Stimulated activated CD4-positive, alpha-beta T cell treated with anti-CD3 and anti-CD28 coated beads, Interleukin-4, amount 100 ng/mL, for 24 hours (primary cell): ENCODE measurements at regions not wholly inside any gene's neighbourhood (a gene's known extent, or its start where the extent isn't known, plus 50 kb on each side); places are given as distances from the start of the nearest gene placed in this dataset.
"Not testable (repeated sequence)": the region's sequence is repeated elsewhere in the genome, so short reads cannot be mapped to it uniquely, and the experiment has no call there.

Experiments
- DNase-seq: peaks from one replicate; pipeline ENCODE4 v3.0.0-alpha.2; 2020

DNA sequence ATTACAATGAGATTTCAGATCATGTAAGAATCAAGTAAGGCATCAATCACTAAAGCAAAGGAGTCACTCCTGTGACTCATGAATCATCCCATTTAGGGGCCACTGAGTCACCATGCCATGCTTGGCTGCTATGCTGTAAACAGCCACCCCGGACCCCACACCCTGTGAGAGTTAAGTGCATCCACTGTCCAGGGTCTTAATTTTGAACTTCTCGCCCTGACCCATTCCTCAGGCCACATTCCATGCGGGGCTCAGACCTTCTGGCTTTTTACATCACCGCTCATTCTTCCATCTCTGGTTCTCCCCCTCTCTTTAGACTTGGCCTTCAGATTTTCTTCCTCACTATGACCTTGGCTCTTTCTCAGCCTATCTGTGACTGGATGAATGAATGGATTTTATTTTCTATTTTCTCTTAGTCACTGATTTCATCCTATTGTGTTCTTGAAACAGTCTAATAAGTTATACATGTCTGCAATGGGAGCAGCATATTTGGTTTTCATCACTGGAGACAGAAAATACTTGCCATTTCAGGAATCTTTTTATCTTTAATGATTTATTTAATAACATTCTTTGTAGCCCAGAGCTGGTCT is 239.6 kb downstream of the SKIDA1 start:
- DNase-seq, result no peak

DNA sequence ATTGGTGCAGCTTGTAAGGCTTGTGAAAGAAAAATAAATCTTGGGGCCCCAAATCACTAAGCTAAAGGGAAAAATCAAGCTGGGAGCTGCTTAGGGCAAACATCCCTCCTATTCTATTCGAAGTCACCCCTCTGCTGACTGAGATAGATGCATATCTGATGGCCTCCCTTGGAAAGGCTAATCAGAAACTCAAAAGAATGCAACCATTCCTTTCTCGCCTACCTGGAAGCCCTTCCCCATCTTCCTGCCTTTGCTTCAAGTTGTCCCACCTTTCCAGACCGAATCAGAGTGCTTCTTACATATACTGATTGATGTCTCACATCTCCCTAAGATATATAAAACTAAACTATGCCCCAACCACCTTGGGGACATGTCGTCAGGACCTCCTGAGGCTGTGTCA is 240.3 kb downstream of the SKIDA1 start:
- no peak for DNase-seq

DNA sequence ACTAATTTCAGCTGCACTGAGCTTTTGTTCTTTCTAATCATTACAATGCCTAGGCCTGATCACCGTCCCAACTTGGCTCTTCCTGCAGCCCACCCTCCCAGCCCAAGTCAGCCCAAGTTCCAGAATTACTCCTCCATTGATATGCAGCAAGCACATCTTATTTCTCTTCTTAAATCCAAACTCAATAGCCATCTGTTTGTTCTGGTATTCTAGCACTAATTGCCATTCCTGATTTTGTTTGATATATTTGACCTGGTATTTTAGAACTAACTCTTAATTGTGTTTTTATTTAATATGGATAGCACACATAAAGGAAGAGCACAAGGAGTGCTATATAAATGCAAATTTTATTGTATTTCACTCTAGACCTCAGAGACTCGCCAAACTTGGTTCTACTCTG is 241.2 kb downstream of the SKIDA1 start:
- DNase-seq, result no peak

DNA sequence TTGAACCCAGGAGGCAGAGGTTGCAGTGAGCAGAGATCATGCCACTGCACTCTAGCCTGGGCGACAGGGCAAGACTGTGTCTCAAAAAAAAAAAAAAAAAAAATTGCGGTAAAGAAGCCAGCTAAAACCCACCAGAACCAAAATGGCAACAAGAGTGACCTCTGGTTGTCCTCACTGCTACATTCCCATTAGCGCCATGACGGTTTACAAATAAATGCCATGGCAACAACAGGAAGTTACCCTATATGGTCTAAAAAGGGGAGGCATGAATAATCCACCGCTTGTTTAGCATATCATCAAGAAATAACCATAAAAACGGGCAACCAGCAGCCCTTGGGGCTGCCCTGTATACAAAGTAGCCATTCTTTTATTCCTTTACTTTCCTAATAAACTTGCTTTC is 242.4 kb downstream of the SKIDA1 start:
- not testable (repeated sequence) for DNase-seq

DNA sequence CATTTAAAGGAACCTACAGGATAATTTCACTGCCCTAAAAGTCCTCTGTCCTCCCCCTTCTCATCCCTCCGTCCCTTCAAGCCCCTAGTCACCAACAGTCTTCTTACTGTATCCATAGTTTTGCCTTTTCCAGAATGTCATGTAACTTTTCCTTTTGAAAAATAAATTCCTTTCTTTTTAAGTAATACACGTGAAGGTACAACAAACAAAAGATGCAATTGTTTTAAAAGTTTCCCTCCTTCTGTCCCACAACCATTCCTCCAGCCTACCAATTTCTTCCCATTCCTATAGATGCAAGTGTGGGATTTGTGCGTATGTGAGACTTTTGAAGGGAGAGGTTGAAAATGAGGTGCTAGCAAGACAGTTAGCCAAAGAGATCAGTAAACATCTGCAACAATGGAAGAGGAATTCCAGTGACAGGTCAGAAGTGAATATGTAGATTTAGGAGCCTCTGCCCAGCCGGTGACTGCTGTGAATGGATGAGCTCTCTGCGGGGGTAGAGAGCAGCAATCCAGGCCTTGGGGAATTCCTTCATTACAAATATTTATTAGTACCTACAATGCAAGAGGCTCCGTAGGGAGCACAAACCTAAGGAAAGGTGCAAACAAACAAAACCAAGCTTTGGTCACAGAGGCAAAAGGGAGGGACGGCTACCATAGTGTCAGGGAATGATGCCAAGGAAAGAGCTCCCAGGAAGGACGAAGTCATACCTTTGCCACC is 243.6 kb downstream of the SKIDA1 start:
- no peak for DNase-seq

DNA sequence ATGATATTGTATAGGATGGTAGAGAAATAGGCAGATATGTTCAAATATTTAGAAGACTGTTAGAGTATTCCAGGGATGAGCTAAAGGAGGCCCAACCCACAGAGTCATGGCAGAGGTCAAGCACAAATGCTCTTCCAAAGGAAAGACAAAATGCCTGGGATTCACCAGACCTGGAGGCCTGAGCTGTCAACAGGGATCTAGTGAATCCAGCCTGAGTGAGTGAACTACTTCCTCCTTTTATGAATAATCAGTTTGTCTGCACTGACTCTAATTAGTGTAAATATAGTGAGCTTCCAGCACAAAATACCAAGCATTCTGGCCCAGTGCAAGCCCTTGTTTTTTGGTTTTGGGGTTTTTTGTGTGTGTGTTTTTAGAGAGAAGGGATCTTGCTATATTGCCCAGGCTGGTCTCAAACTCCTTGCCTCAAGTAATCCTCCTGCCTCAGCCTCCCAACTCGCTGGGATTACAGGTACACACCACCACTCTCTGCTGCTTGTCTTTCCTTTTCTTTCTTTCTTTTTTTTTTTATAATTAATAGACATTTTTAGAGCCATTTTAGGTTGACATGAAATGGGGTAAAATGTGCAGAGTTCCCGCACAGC is 244.4 kb downstream of the SKIDA1 start:
- DNase-seq, result no peak

DNA sequence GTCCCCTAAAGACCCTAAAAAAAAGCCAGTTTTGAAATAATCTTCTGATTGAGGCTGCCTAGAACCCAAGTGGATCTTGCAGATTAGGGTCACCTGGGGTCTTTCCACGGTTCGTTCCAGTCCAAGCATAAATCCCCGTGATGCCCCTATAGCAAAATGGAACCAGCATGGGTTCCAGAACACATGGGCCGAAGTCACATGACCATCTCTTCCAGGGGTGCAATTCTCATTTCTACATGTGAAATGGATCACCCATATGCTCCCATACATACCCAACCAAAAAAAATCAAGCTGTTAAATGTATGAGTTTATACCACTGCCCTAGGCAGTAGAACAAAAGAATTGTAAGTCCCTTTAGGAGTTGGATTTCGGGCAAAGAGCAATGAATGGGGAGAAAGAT is 245.4 kb downstream of the SKIDA1 start:
- DNase-seq, result no peak

DNA sequence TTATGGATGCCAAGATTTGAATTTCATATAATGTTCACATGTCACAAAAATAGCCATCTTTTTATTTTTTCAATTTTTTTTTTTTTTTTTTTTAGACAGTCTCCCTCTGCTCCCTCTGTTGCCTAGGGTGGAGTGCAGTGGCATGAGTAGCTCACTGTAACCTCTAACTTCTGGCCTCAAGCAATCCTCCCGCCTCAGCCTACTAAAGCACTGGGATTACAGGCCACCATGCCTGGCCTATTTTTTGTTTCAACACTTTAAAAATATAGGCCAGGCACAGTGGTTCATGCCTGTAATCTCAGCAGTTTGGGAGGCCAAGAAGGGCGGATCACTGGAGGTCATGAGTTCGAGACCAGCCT is 246.3 kb downstream of the SKIDA1 start:
- DNase-seq, result no peak

DNA sequence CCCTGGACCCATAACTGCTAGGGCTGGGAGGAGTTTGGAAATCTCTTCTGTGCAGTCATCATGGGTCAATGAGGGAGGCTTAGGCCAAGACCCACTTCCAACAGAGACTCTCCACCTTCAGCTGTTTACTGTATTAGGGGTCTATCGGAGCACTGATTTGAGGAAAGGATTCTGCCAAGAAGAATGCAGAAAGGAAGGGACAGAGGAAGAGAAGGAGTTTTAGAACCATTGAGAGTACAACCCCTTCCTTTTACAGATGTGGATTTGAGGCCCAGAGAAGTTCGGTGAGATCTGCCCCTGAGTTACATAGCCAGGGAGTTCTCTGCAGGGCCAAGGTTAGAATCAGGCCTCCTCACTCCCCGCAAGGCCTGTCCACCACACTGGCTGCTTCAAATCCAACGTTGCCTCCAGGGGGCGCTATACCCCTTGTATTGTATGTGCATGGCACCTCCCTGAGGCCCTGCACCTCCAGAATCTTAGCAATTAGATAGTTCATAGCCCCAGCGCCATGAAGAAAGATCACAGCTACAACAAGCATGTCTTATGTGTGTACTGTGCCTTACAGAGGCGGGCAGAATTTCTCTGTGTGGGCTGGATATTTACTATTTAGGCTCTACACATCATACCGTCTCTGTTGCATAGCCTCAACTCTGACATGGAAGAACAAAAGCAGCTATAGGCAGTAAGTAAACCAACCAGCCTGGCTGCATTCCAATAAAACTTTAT is 246.8 kb downstream of the SKIDA1 start:
- DNase-seq, result peak; percentile 77

DNA sequence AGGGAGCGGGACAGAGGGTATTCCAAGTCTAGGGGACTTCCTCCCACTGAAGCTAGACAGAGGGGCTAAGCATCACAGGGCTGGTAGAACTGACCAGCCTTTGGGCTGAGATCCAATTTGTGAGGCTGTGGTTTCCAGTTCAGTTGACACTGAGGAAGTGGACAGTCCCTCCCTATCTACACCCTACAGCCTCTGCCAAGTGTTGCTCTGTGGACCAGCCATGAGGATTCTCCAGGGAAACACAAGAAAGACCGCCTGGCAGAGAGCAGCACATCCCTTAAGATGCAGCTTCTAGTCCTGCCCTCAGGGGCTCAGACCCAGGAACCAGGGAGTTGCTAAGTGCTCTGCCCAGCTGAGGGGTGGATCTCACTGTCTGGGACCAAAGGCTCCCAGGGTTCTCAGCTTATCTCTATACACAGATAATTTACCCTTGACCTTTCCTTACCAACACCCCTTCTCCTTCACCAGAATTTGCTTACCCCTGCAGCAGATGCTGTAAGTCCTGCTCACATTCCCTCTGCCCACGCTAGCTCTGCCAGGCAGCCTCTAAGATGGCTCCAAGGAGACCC is 252.0 kb downstream of the SKIDA1 start:
- DNase-seq, result no peak

DNA sequence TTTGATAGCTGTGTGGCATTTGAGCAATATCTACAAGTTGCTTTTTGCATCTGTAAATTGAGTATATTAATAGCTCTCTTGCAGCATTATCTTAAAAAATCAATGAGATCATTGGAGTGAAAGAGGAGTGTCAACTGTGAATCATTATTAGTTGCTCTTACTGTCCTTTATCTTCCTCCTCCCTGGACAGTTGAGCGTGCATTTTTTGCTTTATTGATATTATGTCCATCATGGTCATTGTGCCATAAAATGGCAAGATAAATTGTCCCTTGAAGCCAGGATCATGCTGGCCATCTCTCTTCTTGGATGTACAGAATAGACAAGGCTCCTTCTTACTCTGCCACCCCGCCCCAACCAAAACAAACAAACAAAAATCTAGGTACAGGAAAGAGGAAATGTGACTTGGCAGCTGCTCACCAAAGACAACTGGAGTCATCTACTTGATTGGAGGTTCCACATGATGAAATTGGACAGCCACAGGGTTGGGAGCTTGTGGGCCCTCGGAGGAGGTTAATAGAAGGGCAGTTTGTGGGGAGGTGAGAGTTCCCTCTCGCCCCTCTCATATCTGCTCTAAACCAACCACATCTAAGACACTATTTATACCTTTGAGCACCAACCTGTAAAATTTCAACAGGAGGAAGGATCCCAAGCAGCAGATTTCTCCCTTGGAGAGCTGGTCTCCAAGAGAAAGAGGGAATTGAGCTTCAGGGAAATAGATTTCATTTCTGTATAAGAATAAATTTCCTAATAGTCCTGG is 252.7 kb downstream of the SKIDA1 start:
- DNase-seq, result no peak

DNA sequence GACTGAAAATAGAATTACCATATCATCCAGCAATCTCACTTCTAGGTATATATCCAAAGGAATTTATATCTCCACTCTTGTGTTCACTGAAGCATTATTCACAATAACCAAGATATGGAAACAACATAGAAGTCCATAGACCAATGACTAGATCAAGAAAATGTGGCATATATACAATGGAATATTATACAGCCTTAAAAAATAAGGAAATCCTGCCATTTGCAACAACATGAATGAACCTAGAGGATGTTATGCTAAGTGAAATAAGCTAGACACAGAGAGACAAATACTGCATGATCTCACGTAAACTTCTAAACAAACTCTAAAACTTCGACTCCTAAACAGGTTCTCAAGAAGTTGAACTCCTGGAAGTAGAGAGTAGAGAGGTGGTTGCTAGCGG is 254.5 kb downstream of the SKIDA1 start:
- no peak for DNase-seq

DNA sequence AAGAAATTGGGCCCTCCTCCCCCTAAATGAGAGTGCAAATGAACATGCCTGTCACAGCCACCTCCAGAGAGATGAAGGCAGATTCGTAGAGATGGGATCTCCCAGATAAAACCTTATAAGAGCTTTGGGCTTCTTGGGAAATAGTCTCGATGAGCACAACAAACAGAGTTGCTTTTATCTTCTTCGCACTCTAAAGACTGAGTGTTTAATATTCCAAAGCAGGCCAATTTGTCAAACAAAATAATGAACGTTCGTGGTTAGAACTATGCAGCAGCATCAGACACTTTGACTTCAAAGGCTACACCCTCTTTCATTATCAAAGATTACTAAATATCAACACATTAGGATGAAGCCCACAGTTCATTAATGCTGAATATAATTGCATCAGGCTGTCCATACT is 256.2 kb downstream of the SKIDA1 start:
- no peak for DNase-seq

DNA sequence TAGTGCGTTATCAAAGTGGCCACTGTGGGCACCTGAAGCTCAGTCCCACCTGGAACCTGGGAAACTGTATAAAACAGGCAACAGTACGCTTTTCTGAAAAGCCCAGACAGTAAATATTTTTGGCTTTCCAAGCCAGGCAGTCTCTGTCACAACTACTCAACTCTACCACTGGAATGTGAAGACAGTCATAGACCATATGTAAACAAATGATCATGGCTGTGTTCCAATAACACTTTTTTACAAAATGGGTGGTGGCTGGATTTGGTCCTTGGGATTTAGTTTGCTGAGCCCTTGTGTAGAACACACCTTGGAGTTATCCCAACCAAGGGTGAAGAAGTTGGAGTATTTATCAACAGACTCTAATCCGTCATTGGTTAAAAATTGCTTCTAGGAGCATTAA is 259.9 kb downstream of the SKIDA1 start:
- DNase-seq, result no peak

DNA sequence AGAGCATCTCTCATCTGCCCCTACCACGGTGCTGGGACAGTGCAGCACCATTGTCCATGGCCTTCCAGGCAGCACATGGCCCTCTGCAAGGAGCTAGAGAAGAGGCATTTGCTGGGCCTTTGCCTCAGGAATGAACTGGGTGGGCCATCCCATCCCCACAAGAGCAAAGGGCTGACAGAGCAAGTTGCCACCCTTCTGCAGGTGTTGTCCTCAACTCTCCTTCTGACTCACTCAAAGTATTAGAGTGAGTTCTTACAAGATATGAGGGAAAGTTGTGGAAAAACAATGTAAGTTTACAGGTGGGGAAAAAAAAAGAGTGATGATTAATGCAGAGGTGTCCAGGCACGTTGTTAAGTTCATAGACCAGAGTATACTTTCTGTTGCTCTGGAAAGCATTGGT is 261.2 kb downstream of the SKIDA1 start:
- DNase-seq, result no peak

DNA sequence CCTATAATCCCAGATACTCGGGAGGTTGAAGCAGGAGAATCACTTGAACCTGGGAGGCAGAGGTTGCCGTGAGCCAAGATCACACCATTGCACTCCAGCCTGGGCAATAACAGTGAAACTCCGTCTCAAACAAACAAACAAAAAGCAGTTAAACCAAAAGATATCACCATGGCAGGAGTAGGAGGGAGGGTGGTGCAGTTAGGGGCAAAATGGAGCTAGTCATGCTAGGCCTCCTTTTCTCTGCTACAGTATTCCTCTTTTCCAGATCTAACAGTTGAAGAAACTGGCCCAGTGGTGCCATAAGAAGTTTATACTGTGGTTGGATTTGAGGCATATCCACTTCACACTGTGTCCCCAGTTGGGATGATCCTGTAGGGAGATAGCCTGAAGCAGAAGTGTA is 261.6 kb downstream of the SKIDA1 start:
- DNase-seq, result no peak

DNA sequence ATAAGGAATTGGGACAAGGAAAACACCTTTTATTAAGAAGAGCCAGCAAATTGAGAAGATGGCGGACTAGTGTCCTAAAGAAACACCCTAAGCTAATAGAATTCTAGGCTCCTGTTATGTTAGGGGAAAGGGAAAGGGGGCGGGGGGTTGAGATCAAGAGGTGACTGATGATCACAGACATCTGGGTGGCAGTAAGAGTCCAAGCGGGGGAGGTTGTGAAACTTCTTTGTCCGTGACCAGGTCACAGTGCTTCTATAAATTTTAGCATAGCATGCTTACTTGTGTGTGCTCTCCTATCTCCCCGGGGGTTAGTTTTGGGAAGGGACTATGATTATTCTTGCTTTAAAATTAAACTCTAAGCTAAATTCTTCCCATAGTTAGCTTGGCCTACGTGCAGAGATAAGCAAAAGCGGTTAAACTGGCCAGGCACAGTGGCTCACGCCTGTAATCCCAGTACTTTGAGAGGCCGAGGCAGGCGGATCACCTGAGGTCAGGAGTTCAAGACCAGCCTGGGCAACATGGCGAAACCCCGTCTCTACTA is 262.1 kb downstream of the SKIDA1 start:
- no peak for DNase-seq

DNA sequence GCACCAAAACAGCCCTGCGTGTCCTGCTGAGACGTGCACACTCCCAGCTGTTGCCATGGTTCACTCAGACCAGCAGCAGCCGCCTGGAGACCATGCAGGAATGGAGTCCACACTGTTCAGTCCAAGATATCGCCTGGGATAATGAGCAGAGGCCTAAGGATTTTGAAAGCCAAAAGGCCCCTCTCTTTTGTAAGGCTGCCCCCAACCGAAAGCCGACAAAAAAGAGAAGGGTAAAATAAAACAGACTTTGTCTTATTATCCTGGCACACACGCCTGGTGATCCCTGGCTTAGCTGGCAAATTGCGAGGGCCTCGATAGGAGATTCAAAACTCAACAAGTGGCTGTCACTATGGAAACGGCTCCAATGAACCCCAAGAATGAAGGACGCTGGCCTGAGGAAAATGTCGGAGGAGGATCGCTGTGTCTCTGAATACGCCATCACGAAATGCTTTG is 263.6 kb downstream of the SKIDA1 start:
- DNase-seq, result no peak

DNA sequence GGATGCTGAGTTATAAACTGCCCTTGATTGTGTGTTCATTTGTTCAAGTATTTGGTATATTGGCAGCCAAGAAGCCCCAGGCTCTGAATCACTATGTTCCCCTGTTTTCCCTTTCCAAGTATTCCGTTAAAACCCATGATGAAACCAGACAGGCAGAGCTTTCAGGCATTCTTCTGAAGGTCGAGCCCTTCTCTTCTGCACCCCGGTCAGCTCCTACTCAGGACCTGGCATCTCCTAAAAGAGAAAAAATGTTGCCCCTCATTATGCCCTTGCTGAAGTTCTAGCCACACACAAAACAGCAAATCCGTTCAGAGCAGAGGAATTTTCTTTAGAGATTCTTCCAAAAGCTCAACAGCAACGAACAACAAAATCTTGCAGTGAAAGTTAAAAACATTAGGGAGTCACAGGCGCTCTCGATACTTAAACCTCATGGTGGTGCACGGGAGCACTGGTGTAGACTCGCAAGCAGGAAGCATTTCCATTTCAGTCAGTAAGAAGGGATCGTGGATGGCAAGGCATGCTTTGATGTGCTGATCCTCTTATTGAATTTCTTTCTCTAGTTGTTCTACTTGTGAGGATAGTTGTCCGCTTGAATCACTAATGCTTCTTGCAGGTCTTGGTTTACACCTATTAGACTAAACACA is 264.9 kb downstream of the SKIDA1 start:
- DNase-seq, result no peak

DNA sequence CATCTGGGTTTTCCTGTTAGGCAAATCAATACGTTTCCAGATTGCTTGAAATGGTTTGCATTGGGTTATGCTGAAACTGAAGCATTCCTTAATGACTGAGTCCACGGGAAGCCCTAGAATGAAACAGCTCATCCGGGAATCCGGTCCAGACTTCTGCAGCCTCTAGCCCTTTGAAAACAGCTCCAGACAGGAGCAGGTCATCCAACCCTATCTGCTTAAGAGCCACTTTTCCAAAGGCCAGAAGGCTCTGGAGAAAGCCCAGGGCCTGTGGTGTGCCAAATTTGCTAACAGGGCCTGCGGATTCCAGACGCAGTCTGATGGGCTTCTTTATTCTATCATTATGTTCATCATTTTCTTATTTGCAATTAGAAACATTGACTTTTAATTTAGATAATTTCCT is 265.4 kb downstream of the SKIDA1 start:
- no peak for DNase-seq

DNA sequence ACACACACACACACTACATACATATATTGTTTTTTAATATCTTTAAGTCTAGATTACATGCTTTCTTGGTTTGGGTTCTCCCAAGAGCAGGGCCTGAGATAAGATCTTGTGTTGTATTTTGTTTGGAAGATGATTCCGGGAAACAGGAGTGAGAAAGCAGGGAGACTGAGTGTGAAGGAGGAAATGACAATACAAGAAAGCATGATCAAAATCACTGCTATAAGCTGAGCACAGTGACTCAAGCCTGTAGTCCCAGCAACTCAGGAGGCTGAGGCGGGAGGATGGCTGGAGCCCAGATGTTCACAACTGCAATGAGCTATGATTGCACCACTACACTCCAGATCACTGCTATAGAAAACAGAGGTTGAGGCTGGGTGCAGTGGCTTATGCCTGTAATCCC is 267.6 kb downstream of the SKIDA1 start:
- DNase-seq, result no peak

DNA sequence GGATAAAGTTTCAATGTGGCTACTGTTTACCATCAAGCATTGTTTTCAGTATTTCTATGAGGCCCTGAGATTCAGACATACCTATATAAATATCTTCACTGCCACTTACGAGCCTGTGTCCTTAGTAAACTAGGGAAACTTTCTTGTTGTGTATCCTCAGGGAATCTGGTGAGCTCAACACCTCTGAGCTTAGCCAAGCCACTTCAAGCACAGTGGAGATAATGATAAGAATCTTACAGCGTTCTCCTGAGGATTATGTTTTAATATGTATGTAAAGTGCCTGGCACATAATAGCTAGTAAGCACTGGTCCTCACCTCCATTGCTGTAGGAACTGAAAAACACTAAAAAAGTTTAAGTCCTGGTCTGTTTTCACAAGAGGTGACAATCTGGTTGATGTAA is 268.3 kb downstream of the SKIDA1 start:
- DNase-seq, result no peak
